IMR-90 (cell line): ENCODE measurements at regions not wholly inside any gene's neighbourhood (a gene's known extent, or its start where the extent isn't known, plus 50 kb on each side); places are given as distances from the start of the nearest gene placed in this dataset.

Experiments used
- ATAC-seq: fragments of 200-7000 bp; cut with Tn5 transposase; 2 replicates; pipeline ENCODE4 v1.9.1; 2020; ENCODE audit warnings: low read depth, mild to moderate bottlenecking, moderate library complexity
- BruUV-seq: library from RNA; stranded (reverse); fragments of 400-500 nt; replicated peaks from 2 replicates; lab custom pipeline; 2021; lab: Mats Ljungman, UMichigan
- CTCF ChIA-PET: fragments of 300-600 bp; formaldehyde crosslinking; extraction: SDS; loops from one replicate; lab custom pipeline; 2021; ENCODE audit warnings: antibody characterized with exemption; lab: Yijun Ruan, JAX
- POLR2A ChIA-PET: fragments of 300-600 bp; sonication (Branson Sonifier 250); formaldehyde crosslinking; loops from one replicate; lab custom pipeline; 2022; ENCODE audit warnings: antibody characterized with exemption; ENCODE audit not compliant: unreplicated experiment; lab: Charles Lee
- DNase-seq: peaks from one replicate; pipeline ENCODE4 v3.0.0; 2013
- H2AFZ ChIP-seq: replicated peaks from 2 replicates; pipeline ENCODE3; 2013; ENCODE audit warnings: low read length, mild to moderate bottlenecking; ENCODE audit not compliant: poor library complexity
- H2AK5ac ChIP-seq: 2 replicates; pipeline ENCODE4 v1.6.1; 2013; ENCODE audit warnings: low read depth, low read length, inconsistent platforms
- H2AK9ac ChIP-seq: replicated peaks from 2 replicates; pipeline ENCODE3; 2013; ENCODE audit warnings: mild to moderate bottlenecking, low read depth, low read length, moderate library complexity; ENCODE audit not compliant: poor library complexity
- H2BK120ac ChIP-seq: 2 replicates; pipeline ENCODE4 v1.6.1; 2013; ENCODE audit warnings: low read depth, low read length, inconsistent platforms
- H2BK15ac ChIP-seq: 3 replicates; pipeline ENCODE4 v1.6.1; 2013; ENCODE audit warnings: low read depth, low read length, inconsistent platforms
- H2BK20ac ChIP-seq: 2 replicates; pipeline ENCODE4 v1.6.1; 2013; ENCODE audit warnings: low read depth, mild to moderate bottlenecking, inconsistent platforms, low read length, moderate library complexity
- H2BK5ac ChIP-seq: 2 replicates; pipeline ENCODE4 v1.6.1; 2013; ENCODE audit warnings: mild to moderate bottlenecking, low read depth, low read length, inconsistent platforms; ENCODE audit not compliant: poor library complexity, severe bottlenecking
- H3K14ac ChIP-seq: replicated peaks from 2 replicates; pipeline ENCODE4 v1.6.1; 2013; ENCODE audit warnings: low read depth, low read length, inconsistent platforms
- H3K18ac ChIP-seq: 2 replicates; pipeline ENCODE4 v1.6.1; 2013; ENCODE audit warnings: low read depth, low read length, control low read depth
- H3K23ac ChIP-seq: 2 replicates; pipeline ENCODE4 v1.6.1; 2013; ENCODE audit warnings: low read depth, low read length, inconsistent platforms
- H3K27ac ChIP-seq: 2 replicates; pipeline ENCODE4 v1.5.1; 2013; ENCODE audit warnings: mild to moderate bottlenecking, control low read depth, low read length; ENCODE audit not compliant: insufficient read depth
- H3K27me3 ChIP-seq: 2 replicates; pipeline ENCODE4 v1.6.1; 2013; ENCODE audit warnings: low read length; ENCODE audit not compliant: control insufficient read depth, insufficient read depth
- H3K36me3 ChIP-seq: 2 replicates; pipeline ENCODE4 v1.6.1; 2013; ENCODE audit warnings: low read length, mixed read lengths; ENCODE audit not compliant: control insufficient read depth, insufficient read depth
- H3K4ac ChIP-seq: 2 replicates; pipeline ENCODE4 v1.6.1; 2013; ENCODE audit warnings: low read depth, low read length, inconsistent platforms
- H3K4me1 ChIP-seq: 2 replicates; pipeline ENCODE4 v1.6.1; 2013; ENCODE audit warnings: low read length, mixed read lengths; ENCODE audit not compliant: control insufficient read depth, insufficient read depth
- H3K4me2 ChIP-seq: 2 replicates; pipeline ENCODE4 v1.6.1; 2013; ENCODE audit warnings: low read depth, mild to moderate bottlenecking, control low read depth, low read length, moderate library complexity
- H3K4me3 ChIP-seq: 2 replicates; pipeline ENCODE4 v1.5.1; 2013; ENCODE audit warnings: low read depth, mild to moderate bottlenecking, control low read depth, low read length, moderate library complexity; ENCODE audit not compliant: insufficient read depth
- H3K56ac ChIP-seq: 2 replicates; pipeline ENCODE4 v1.6.1; 2013; ENCODE audit warnings: low read length, inconsistent platforms; ENCODE audit not compliant: insufficient read depth; ENCODE audit errors: extremely low read depth
- H3K79me1 ChIP-seq, 2 experiments: 2 replicates each; pipeline ENCODE4 v1.6.1; 2013; ENCODE audit warnings: low read length in 2 of 2, inconsistent platforms in 1 of 2, low read depth in 1 of 2
- H3K9ac ChIP-seq: 2 replicates; pipeline ENCODE4 v1.6.1; 2013; ENCODE audit warnings: low read depth, low read length, control low read depth
- H3K9me1 ChIP-seq: 2 replicates; pipeline ENCODE4 v1.6.1; 2013; ENCODE audit warnings: low read length, inconsistent platforms; ENCODE audit not compliant: insufficient read depth
- H3K9me3 ChIP-seq: 2 replicates; pipeline ENCODE4 v1.6.1; 2013; ENCODE audit warnings: low read length; ENCODE audit not compliant: control insufficient read depth, insufficient read depth
- H4K20me1 ChIP-seq: 2 replicates; pipeline ENCODE4 v1.6.1; 2013; ENCODE audit warnings: low read length, inconsistent platforms; ENCODE audit not compliant: insufficient read depth
- H4K5ac ChIP-seq: 2 replicates; pipeline ENCODE4 v1.6.1; 2013; ENCODE audit warnings: mild to moderate bottlenecking, low read depth, low read length, control low read depth
- H4K8ac ChIP-seq, 2 experiments: 2 replicates each; pipeline ENCODE4 v1.6.1; 2013; ENCODE audit warnings: low read depth in 2 of 2, low read length in 2 of 2, control low read depth in 1 of 2, inconsistent platforms in 1 of 2
- H4K91ac ChIP-seq: 2 replicates; pipeline ENCODE4 v1.6.1; 2013; ENCODE audit warnings: low read depth, low read length, inconsistent platforms; ENCODE audit not compliant: insufficient read depth
- BHLHE40 ChIP-seq: fragments of 150-350 bp; IDR thresholded peaks from 2 replicates; pipeline ENCODE4 v1.6.1; 2016; ENCODE audit warnings: mild to moderate bottlenecking, low read depth, low read length
- CEBPB ChIP-seq: IDR thresholded peaks from 2 replicates; pipeline ENCODE4 v1.6.1; 2012; ENCODE audit warnings: low read depth, low read length, improper control_type of control experiment
- FOS ChIP-seq: fragments of 150-350 bp; IDR thresholded peaks from 2 replicates; pipeline ENCODE4 v1.6.1; 2016; ENCODE audit warnings: low read depth, low read length
- POLR2A ChIP-seq: IDR thresholded peaks from 2 replicates; pipeline ENCODE4 v1.6.1; 2012; ENCODE audit warnings: mild to moderate bottlenecking, low read depth, low read length
- RAD21 ChIP-seq: IDR thresholded peaks from 2 replicates; pipeline ENCODE4 v1.6.1; 2012; ENCODE audit warnings: low read length, improper control_type of control experiment
- SMC3 ChIP-seq: fragments of 150-350 bp; IDR thresholded peaks from 2 replicates; pipeline ENCODE4 v1.6.1; 2016; ENCODE audit warnings: low read depth, mild to moderate bottlenecking, antibody characterized with exemption, low read length, moderate library complexity
- WGBS, 2 experiments: methylation state at CpG; one replicate each; pipeline versions ENCODE4 v1.1.5 to v1.1.7; 2013; ENCODE audit warnings: missing lambda C conversion rate in 2 of 2; ENCODE audit not compliant: insufficient read length in 1 of 2; ENCODE audit errors: extremely low coverage in 2 of 2; 5-methylcytosine and 5-hydroxymethylcytosine counted together
- dilution Hi-C: fragments of 300-500 bp; cut with HindIII; formaldehyde crosslinking; loops from one replicate; pipeline ENCODE4 v1.14.3; 2018; ENCODE audit warnings: low sequenced_read_pairs; ENCODE audit not compliant: unreplicated experiment
- in situ Hi-C: fragments of 300-500 bp; cut with MboI; formaldehyde crosslinking; loops from 3 replicates; pipeline ENCODE4 v1.14.3; 2019; ENCODE audit warnings: low sequenced_read_pairs, inconsistent platforms, mixed read lengths
- intact Hi-C: fragments of 100-400 bp; cut with micrococcal nuclease; formaldehyde crosslinking; loops from 2 replicates; pipeline ENCODE4 v1.10.0; 2022
- TF ChIP-seq, protein P1 (sequence below): conservative IDR thresholded peaks from 2 replicates; pipeline ENCODE4 v1.5.1; 2012; ENCODE audit warnings: mild to moderate bottlenecking, low read depth, low read length, improper control_type of control experiment

DNA sequence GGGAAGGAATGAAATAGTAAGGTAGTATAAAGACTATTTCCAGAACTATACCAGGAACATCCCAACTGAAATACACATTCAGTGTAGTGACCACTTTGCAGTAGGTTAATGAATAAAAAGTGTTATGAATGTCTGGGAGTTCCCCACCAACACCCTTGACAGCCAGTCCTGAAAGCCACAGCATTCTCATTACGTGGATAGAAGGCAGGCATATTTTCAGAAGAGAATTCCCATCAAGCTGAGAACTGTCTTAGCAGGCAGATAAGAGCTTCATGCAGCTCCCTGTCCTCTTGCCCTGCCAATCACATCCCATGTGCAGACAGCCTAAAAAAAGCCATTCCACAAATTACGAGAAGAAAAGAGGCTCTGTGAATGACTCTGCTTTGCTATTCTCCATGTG, 695.0 kb downstream of the DTWD2 start:
- Histone ChIP-seq H3K27me3 (no peaks in the 10 kb centered on the region), H4K91ac (no peak overlapping the region), H3K36me3 (no peaks in the 10 kb centered on the region), H3K56ac (no peak overlapping the region), H2BK20ac (no peak overlapping the region), H2BK120ac (no peak overlapping the region), H3K23ac (no peak overlapping the region), H3K27ac (no peak overlapping the region), H2BK15ac (no peak overlapping the region), H3K9ac (no peak overlapping the region), H3K4me3 (no peak overlapping the region), H3K9me3 (peaks cover 9% of the 10 kb centered on the region), H3K4me2 (no peak overlapping the region), H3K9me1 (no peaks in the 10 kb centered on the region), H2AK9ac (no peak overlapping the region), H2AFZ (no peak overlapping the region), H3K4ac (no peak overlapping the region), H4K8ac (no peak overlapping the region), H3K4me1 (no peaks in the 10 kb centered on the region), H4K5ac (no peak overlapping the region), H2BK5ac (no peak overlapping the region), H4K20me1 (no peaks in the 10 kb centered on the region), H2AK5ac (no peak overlapping the region), H3K18ac (no peak overlapping the region), H3K14ac (no peak overlapping the region), H3K79me1 (no peaks in the 10 kb centered on the region)
- WGBS, 2 experiments = no CpG with 5 or more reads among the region's 2 CpGs
- in situ Hi-C loops = no loop called here
- BruUV-seq = no TSS peak
- no peak for TF ChIP-seq FOS
- no peak for TF ChIP-seq BHLHE40
- TF ChIP-seq POLR2A = no peak
- no peak for TF ChIP-seq RAD21
- TF ChIP-seq, protein P1, sequence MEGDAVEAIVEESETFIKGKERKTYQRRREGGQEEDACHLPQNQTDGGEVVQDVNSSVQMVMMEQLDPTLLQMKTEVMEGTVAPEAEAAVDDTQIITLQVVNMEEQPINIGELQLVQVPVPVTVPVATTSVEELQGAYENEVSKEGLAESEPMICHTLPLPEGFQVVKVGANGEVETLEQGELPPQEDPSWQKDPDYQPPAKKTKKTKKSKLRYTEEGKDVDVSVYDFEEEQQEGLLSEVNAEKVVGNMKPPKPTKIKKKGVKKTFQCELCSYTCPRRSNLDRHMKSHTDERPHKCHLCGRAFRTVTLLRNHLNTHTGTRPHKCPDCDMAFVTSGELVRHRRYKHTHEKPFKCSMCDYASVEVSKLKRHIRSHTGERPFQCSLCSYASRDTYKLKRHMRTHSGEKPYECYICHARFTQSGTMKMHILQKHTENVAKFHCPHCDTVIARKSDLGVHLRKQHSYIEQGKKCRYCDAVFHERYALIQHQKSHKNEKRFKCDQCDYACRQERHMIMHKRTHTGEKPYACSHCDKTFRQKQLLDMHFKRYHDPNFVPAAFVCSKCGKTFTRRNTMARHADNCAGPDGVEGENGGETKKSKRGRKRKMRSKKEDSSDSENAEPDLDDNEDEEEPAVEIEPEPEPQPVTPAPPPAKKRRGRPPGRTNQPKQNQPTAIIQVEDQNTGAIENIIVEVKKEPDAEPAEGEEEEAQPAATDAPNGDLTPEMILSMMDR = no peak
- no peak for TF ChIP-seq CEBPB
- no peak for TF ChIP-seq SMC3
- intact Hi-C loops = no loop called here
- DNase-seq (no peak), ATAC-seq (no peak)
- dilution Hi-C loops = no loop called here
- POLR2A ChIA-PET = no interaction called here
- CTCF ChIA-PET = no interaction called here
